ENCODE measurements at regions not wholly inside any gene's neighbourhood (a gene's known extent, or its start where the extent isn't known, plus 50 kb on each side); places are given as distances from the start of the nearest gene placed in this dataset.
"Not testable (repeated sequence)": the region's sequence is repeated elsewhere in the genome, so short reads cannot be mapped to it uniquely, and the experiment has no call there.

GRCh38 chr2:94767336-94767735 lies 103.9 kb upstream of the TEKT4 start:
- TF ChIP-seq POLR2A (IDR thresholded peaks at IDR 0.05) (no peak), CTCF (IDR thresholded peaks at IDR 0.05 in 8 of 11, conservative IDR thresholded peaks at IDR 0.05 in 3 of 11) (no peak), POLR2AphosphoS5 (IDR thresholded peaks at IDR 0.05) (no peak)
- Histone ChIP-seq H3K27me3 (replicated peaks in 1 of 7) (no peaks in the 10 kb centered on the region), H3K4me3 (no peak overlapping the region), H3K4me1 (no peaks in the 10 kb centered on the region), H3K27ac (no peak overlapping the region), H3K36me3 (no peaks in the 10 kb centered on the region), H3K9me3 (no peaks in the 10 kb centered on the region)
- no peak for DNase-seq
- WGBS, 5 donors = 80 to 91% (median 85%) methylated on average over 3 of the region's 3 CpGs
- intact Hi-C loops (cut with DNase I; ENCODE audit: low total_unique reads) = no loop called here

GRCh38 chr2:94769733-94770132 lies 101.5 kb upstream of the TEKT4 start:
- WGBS, 5 donors = 61 to 75% (median 72%) methylated on average over 3 of the region's 3 CpGs
- TF ChIP-seq POLR2AphosphoS5 (IDR thresholded peaks at IDR 0.05) (no peak), POLR2A (IDR thresholded peaks at IDR 0.05) (no peak), CTCF (IDR thresholded peaks at IDR 0.05 in 8 of 11, conservative IDR thresholded peaks at IDR 0.05 in 3 of 11) (no peak)
- no peak for DNase-seq
- intact Hi-C loops (cut with DNase I; ENCODE audit: low total_unique reads) = no loop called here
- Histone ChIP-seq H3K4me3 (no peak overlapping the region), H3K27me3 (replicated peaks in 1 of 7) (no peaks in the 10 kb centered on the region), H3K9me3 (no peaks in the 10 kb centered on the region), H3K36me3 (no peaks in the 10 kb centered on the region), H3K4me1 (no peaks in the 10 kb centered on the region), H3K27ac (no peak overlapping the region)

GRCh38 chr2:94774851-94775250 lies 96.4 kb upstream of the TEKT4 start:
- TF ChIP-seq POLR2A (IDR thresholded peaks at IDR 0.05) = no peak
- no peak for TF ChIP-seq POLR2AphosphoS5 (IDR thresholded peaks at IDR 0.05)
- no peak for TF ChIP-seq CTCF (IDR thresholded peaks at IDR 0.05 in 8 of 11, conservative IDR thresholded peaks at IDR 0.05 in 3 of 11)
- peaks cover 0 to 4% (median 0%) of the 10 kb centered on the region in 6 donors for H3K4me1 ChIP-seq
- no peak for DNase-seq
- no peak overlapping the region for H3K27ac ChIP-seq
- no peaks in the 10 kb centered on the region for H3K27me3 ChIP-seq (replicated peaks in 1 of 7)
- intact Hi-C loops (cut with DNase I; ENCODE audit: low total_unique reads) = no loop called here
- no peaks in the 10 kb centered on the region for H3K9me3 ChIP-seq
- no peaks in the 10 kb centered on the region for H3K36me3 ChIP-seq
- H3K4me3 ChIP-seq = no peak overlapping the region

- Histone ChIP-seq H3K9me3 (no peaks in the 10 kb centered on the region), H3K4me1 (peaks cover 0 to 4% (median 0%) of the 10 kb centered on the region in 6 donors), H3K27me3 (replicated peaks in 1 of 7) (no peaks in the 10 kb centered on the region), H3K27ac (no peak overlapping the region), H3K36me3 (no peaks in the 10 kb centered on the region), H3K4me3 (no peak overlapping the region)
- no peak for TF ChIP-seq POLR2A (IDR thresholded peaks at IDR 0.05)
- no peak for TF ChIP-seq POLR2AphosphoS5 (IDR thresholded peaks at IDR 0.05)
- no peak for TF ChIP-seq CTCF (IDR thresholded peaks at IDR 0.05 in 8 of 11, conservative IDR thresholded peaks at IDR 0.05 in 3 of 11)
- DNase-seq = no peak
- intact Hi-C loops (cut with DNase I; ENCODE audit: low total_unique reads) = no loop called here
- WGBS, 5 donors = 64 to 86% (median 74%) methylated on average over 2 of the region's 2 CpGs
These were observed 95.2 kb upstream of the TEKT4 start for GRCh38 chr2:94776036-94776435.

GRCh38 chr2:94785105-94785504 lies 86.1 kb upstream of the TEKT4 start:
- H3K36me3 ChIP-seq; H3K27me3 ChIP-seq (replicated peaks in 1 of 7); intact Hi-C loops (cut with DNase I; ENCODE audit: low total_unique reads); H3K27ac ChIP-seq; H3K4me1 ChIP-seq; H3K9me3 ChIP-seq; H3K4me3 ChIP-seq; DNase-seq: not testable (repeated sequence)
- WGBS, 5 donors = 73 to 79% (median 76%) methylated on average over 3 of the region's 3 CpGs

- H3K27ac ChIP-seq; intact Hi-C loops (cut with DNase I; ENCODE audit: low total_unique reads); H3K9me3 ChIP-seq; H3K4me3 ChIP-seq; DNase-seq; H3K36me3 ChIP-seq; H3K4me1 ChIP-seq; H3K27me3 ChIP-seq (replicated peaks in 1 of 7): not testable (repeated sequence)
- 69 to 81% (median 74%) methylated on average over 5 of the region's 5 CpGs for WGBS, 5 donors
These were observed 84.8 kb upstream of the TEKT4 start for GRCh38 chr2:94786424-94786823.

- 81 to 93% (median 87%) methylated on average over 2 of the region's 2 CpGs for WGBS, 5 donors
- H3K27ac ChIP-seq; H3K9me3 ChIP-seq; H3K4me3 ChIP-seq; H3K36me3 ChIP-seq; H3K27me3 ChIP-seq (replicated peaks in 1 of 7); H3K4me1 ChIP-seq; intact Hi-C loops (cut with DNase I; ENCODE audit: low total_unique reads); DNase-seq: not testable (repeated sequence)
These were observed 81.1 kb upstream of the TEKT4 start for GRCh38 chr2:94790169-94790568.
